ENCODE measurements at regions not wholly inside any gene's neighbourhood (a gene's known extent, or its start where the extent isn't known, plus 50 kb on each side); places are given as distances from the start of the nearest gene placed in this dataset.

- no peak for TF ChIP-seq CTCF (IDR thresholded peaks at IDR 0.05)
- TF ChIP-seq POLR2AphosphoS5 (IDR thresholded peaks at IDR 0.05; ENCODE audit: low read depth, low read length), result no peak
- TF ChIP-seq REST (IDR thresholded peaks at IDR 0.05; ENCODE audit: insufficient read depth in 1 of 2, low read depth in 2 of 2, low read length in 1 of 2), result no peak
- TF ChIP-seq SIN3A (IDR thresholded peaks at IDR 0.05; ENCODE audit: borderline replicate concordance, insufficient read depth, low read depth, low read length), result no peak
Observed at GRCh38 chr22:48367731-48368130, 1459.9 kb downstream of the BRD1 start.

Measured in Panc1 (cell line).